ENCODE measurements at regions not wholly inside any gene's neighbourhood (a gene's known extent, or its start where the extent isn't known, plus 50 kb on each side); places are given as distances from the start of the nearest gene placed in this dataset.

GRCh38 chr1:14062669-14063068, 362.7 kb downstream of the PRDM2 start:
- TF ChIP-seq CBFB (CRISPR knock-in tag; IDR thresholded peaks at IDR 0.05; ENCODE audit: low read depth), result no peak
- TF ChIP-seq GTF2I (CRISPR knock-in tag; conservative IDR thresholded peaks at IDR 0.05), result no peak
- no peak for TF ChIP-seq FOXP4 (CRISPR knock-in tag; IDR thresholded peaks at IDR 0.05)
- TF ChIP-seq ZBTB21 (CRISPR knock-in tag; IDR thresholded peaks at IDR 0.05; ENCODE audit: borderline replicate concordance), result no peak
- no peak for TF ChIP-seq AR (CRISPR knock-in tag; IDR thresholded peaks at IDR 0.05)
- TF ChIP-seq ESRRA (CRISPR knock-in tag; IDR thresholded peaks at IDR 0.05; ENCODE audit: borderline replicate concordance), result no peak
- DNase-seq (ENCODE audit: low spot score), result no peak
- no peak overlapping the region for H3K4me3 Mint-ChIP-seq

GRCh38 chr1:14064649-14065442, 364.9 kb downstream of the PRDM2 start:
- ChIA-PET CTCF (interaction anchor here (0.6 to 1.6 kb wide), 3 partner anchors 73 to 282 kb away, joined by 4 to 8 read pairs (median 4); no protein-coding TSS in a partner anchor), POLR2A (no interaction called here)
- Mint-ChIP-seq H3K9me3 (no peaks in the 10 kb centered on the region), H3K36me3 (no peaks in the 10 kb centered on the region), H3K27me3 (ENCODE audit: low read depth) (peaks cover 17% of the 10 kb centered on the region), H3K4me3 (no peak overlapping the region), H3K27ac (no peak overlapping the region), H3K4me1 (peaks cover 9% of the 10 kb centered on the region)
- ATAC-seq, result no peak; the same call in 1 of the 2 replicates
- DNase-seq (ENCODE audit: low spot score), result no peak
- no peak for TF ChIP-seq HMGA2 (CRISPR knock-in tag; IDR thresholded peaks at IDR 0.05)
- no peak for TF ChIP-seq E2F1 (CRISPR knock-in tag; IDR thresholded peaks at IDR 0.05)
- TF ChIP-seq RORB (CRISPR knock-in tag; IDR thresholded peaks at IDR 0.05), result no peak
- no peak for TF ChIP-seq FOXP1 (CRISPR knock-in tag; IDR thresholded peaks at IDR 0.05; ENCODE audit: borderline replicate concordance)
- TF ChIP-seq ATF2 (CRISPR knock-in tag; IDR thresholded peaks at IDR 0.05; ENCODE audit: borderline replicate concordance, low read depth), result no peak
- no peak for TF ChIP-seq NR3C1 (CRISPR knock-in tag; conservative IDR thresholded peaks at IDR 0.05; ENCODE audit: low read depth)
- no peak for TF ChIP-seq ATF6 (CRISPR knock-in tag; IDR thresholded peaks at IDR 0.05)
- no peak for TF ChIP-seq ATF1 (CRISPR knock-in tag; IDR thresholded peaks at IDR 0.05)
- TF ChIP-seq SP1 (CRISPR knock-in tag; conservative IDR thresholded peaks at IDR 0.05), result no peak
- no peak for TF ChIP-seq IRF1 (CRISPR knock-in tag; IDR thresholded peaks at IDR 0.05)
- TF ChIP-seq FOXJ3 (CRISPR knock-in tag; IDR thresholded peaks at IDR 0.05; ENCODE audit: borderline replicate concordance), result no peak
- no peak for TF ChIP-seq IRF2 (CRISPR knock-in tag; IDR thresholded peaks at IDR 0.05; ENCODE audit: borderline replicate concordance, low read depth)
- no peak for TF ChIP-seq ARID4B (CRISPR knock-in tag; IDR thresholded peaks at IDR 0.05; ENCODE audit: borderline replicate concordance)

More at GRCh38 chr1:14062669-14063068, 362.7 kb downstream of the PRDM2 start:
- H3K36me3 Mint-ChIP-seq, result no peaks in the 10 kb centered on the region
- H3K4me1 Mint-ChIP-seq, result peaks cover 9% of the 10 kb centered on the region
- CTCF ChIA-PET, result interaction anchor here (1.6 to 1.7 kb wide), 2 partner anchors 8 to 97 kb away, joined by 3 to 4 read pairs; no protein-coding TSS in a partner anchor
- no peak for ATAC-seq
- POLR2A ChIA-PET, result no interaction called here
- H3K27ac Mint-ChIP-seq, result no peak overlapping the region
- H3K27me3 Mint-ChIP-seq (ENCODE audit: low read depth), result peaks cover 28% of the 10 kb centered on the region
- H3K9me3 Mint-ChIP-seq, result peaks cover 12% of the 10 kb centered on the region
